Hepatic stellate cell (primary cell): ENCODE measurements at regions not wholly inside any gene's neighbourhood (a gene's known extent, or its start where the extent isn't known, plus 50 kb on each side); places are given as distances from the start of the nearest gene placed in this dataset.

ENCODE experiments used
- DNase-seq: peaks from one replicate; pipeline ENCODE4 v3.0.0; 2011; ENCODE audit warnings: low spot score

- DNase-seq: no peak
Observed at GRCh38 chr9:73459817-73460216, 308.2 kb downstream of the ANXA1 start.

- no peak for DNase-seq
Observed at GRCh38 chr9:73468716-73469115, 317.1 kb downstream of the ANXA1 start.

GRCh38 chr9:73470766-73471165 is 319.1 kb downstream of the ANXA1 start:
- no peak for DNase-seq

- DNase-seq: no peak
Observed at GRCh38 chr9:73474002-73474600, 322.4 kb downstream of the ANXA1 start.

GRCh38 chr9:73474625-73475024 is 323.0 kb downstream of the ANXA1 start:
- DNase-seq: no peak

GRCh38 chr9:73494894-73495293 is 343.2 kb downstream of the ANXA1 start:
- no peak for DNase-seq

- no peak for DNase-seq
Observed at GRCh38 chr9:73497796-73498195, 346.1 kb downstream of the ANXA1 start.

GRCh38 chr9:73515216-73515615 is 363.6 kb downstream of the ANXA1 start:
- no peak for DNase-seq

- DNase-seq: no peak
Observed at GRCh38 chr9:73523391-73523790, 371.7 kb downstream of the ANXA1 start.

GRCh38 chr9:73525350-73525749 is 373.7 kb downstream of the ANXA1 start:
- DNase-seq: no peak

- DNase-seq: no peak
Observed at GRCh38 chr9:73527521-73527920, 375.9 kb downstream of the ANXA1 start.

GRCh38 chr9:73528926-73529325 is 377.3 kb downstream of the ANXA1 start:
- DNase-seq: no peak

GRCh38 chr9:73529666-73530065 is 378.0 kb downstream of the ANXA1 start:
- no peak for DNase-seq

GRCh38 chr9:73531051-73531532 is 379.4 kb downstream of the ANXA1 start:
- DNase-seq: no peak

GRCh38 chr9:73531658-73532057 is 380.0 kb downstream of the ANXA1 start:
- DNase-seq: no peak

GRCh38 chr9:73532985-73533384 is 381.3 kb downstream of the ANXA1 start:
- DNase-seq: no peak

- DNase-seq: no peak
Observed at GRCh38 chr9:73536403-73536802, 384.7 kb downstream of the ANXA1 start.

- DNase-seq: no peak
Observed at GRCh38 chr9:73537561-73537960, 385.9 kb downstream of the ANXA1 start.

- DNase-seq: no peak
Observed at GRCh38 chr9:73539881-73540390, 388.3 kb downstream of the ANXA1 start.

- DNase-seq: no peak
Observed at GRCh38 chr9:73541923-73542322, 390.3 kb downstream of the ANXA1 start.

- DNase-seq: no peak
Observed at GRCh38 chr9:73543727-73544126, 392.1 kb downstream of the ANXA1 start.

- no peak for DNase-seq
Observed at GRCh38 chr9:73548201-73548600, 396.5 kb downstream of the ANXA1 start.

GRCh38 chr9:73549991-73550390 is 398.3 kb downstream of the ANXA1 start:
- DNase-seq: no peak

- DNase-seq: no peak
Observed at GRCh38 chr9:73553295-73553694, 401.6 kb downstream of the ANXA1 start.
